ENCODE measurements at regions not wholly inside any gene's neighbourhood (a gene's known extent, or its start where the extent isn't known, plus 50 kb on each side); places are given as distances from the start of the nearest gene placed in this dataset.

DNA sequence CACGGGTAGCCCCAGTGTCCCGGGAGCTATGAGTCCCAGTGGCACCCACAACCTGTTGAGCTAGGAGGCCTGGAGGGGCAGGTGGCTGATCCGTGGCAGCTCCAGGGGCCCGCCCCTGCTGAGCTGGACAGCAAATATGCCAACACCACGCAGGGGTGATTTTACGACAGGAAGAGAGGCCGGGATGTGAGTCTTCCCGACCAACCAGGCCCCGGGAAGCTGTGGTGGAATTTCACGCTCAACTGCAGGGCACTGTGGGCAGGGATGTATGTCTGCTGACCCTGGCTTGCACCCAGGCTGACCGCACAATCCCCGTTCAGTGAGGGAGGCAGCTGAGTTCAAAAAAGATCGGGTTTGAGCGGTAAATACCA is 183.9 kb downstream of the ERMARD start:
- H3K9ac ChIP-seq (ENCODE audit: low read length in 2 of 2) = no peak overlapping the region
- no peak overlapping the region for H3K27ac ChIP-seq (ENCODE audit: low read length)
- H3K27me3 ChIP-seq (ENCODE audit: control insufficient read depth in 1 of 2, insufficient read depth in 2 of 2, low read length in 2 of 2) = peaks cover 4 to 6% of the 10 kb centered on the region in 2 donors
- no peaks in the 10 kb centered on the region for H3K9me3 ChIP-seq (ENCODE audit: control insufficient read depth in 2 of 2, low read length in 2 of 2)
- H3K4me3 ChIP-seq (ENCODE audit: low read length in 2 of 2) = no peak overlapping the region
- peaks cover 5% of the 10 kb centered on the region for H3K4me1 ChIP-seq (ENCODE audit: control insufficient read depth, insufficient read depth, low read length)
- H3K36me3 ChIP-seq (ENCODE audit: control insufficient read depth in 2 of 2, insufficient read depth in 2 of 2, low read length in 2 of 2) = no peaks in the 10 kb centered on the region

- H3K4me3 ChIP-seq (ENCODE audit: low read length in 2 of 2) = no peak overlapping the region
- H3K27ac ChIP-seq (ENCODE audit: low read length) = no peak overlapping the region
Measured at GRCh38 chr6:169934699-169935347, 183.4 kb downstream of the ERMARD start.

GRCh38 chr6:169933839-169934698 is 182.6 kb downstream of the ERMARD start:
- Histone ChIP-seq H3K27me3 (ENCODE audit: control insufficient read depth in 1 of 2, insufficient read depth in 2 of 2, low read length in 2 of 2) (peaks cover 4 to 6% of the 10 kb centered on the region in 2 donors), H3K9ac (ENCODE audit: low read length in 2 of 2) (no peak overlapping the region), H3K36me3 (ENCODE audit: control insufficient read depth in 2 of 2, insufficient read depth in 2 of 2, low read length in 2 of 2) (no peaks in the 10 kb centered on the region), H3K9me3 (ENCODE audit: control insufficient read depth in 2 of 2, low read length in 2 of 2) (peaks cover 0 to 6% of the 10 kb centered on the region in 2 donors), H3K27ac (ENCODE audit: low read length) (no peak overlapping the region), H3K4me3 (ENCODE audit: low read length in 2 of 2) (no peak overlapping the region), H3K4me1 (ENCODE audit: control insufficient read depth, insufficient read depth, low read length) (peaks cover 5% of the 10 kb centered on the region)

More at GRCh38 chr6:169934699-169935347, 183.4 kb downstream of the ERMARD start:
- Histone ChIP-seq H3K27me3 (ENCODE audit: control insufficient read depth in 1 of 2, insufficient read depth in 2 of 2, low read length in 2 of 2) (peaks cover 4 to 6% of the 10 kb centered on the region in 2 donors), H3K36me3 (ENCODE audit: control insufficient read depth in 2 of 2, insufficient read depth in 2 of 2, low read length in 2 of 2) (no peaks in the 10 kb centered on the region), H3K9me3 (ENCODE audit: control insufficient read depth in 2 of 2, low read length in 2 of 2) (no peaks in the 10 kb centered on the region), H3K9ac (ENCODE audit: low read length in 2 of 2) (no peak overlapping the region), H3K4me1 (ENCODE audit: control insufficient read depth, insufficient read depth, low read length) (peaks cover 5% of the 10 kb centered on the region)

DNA sequence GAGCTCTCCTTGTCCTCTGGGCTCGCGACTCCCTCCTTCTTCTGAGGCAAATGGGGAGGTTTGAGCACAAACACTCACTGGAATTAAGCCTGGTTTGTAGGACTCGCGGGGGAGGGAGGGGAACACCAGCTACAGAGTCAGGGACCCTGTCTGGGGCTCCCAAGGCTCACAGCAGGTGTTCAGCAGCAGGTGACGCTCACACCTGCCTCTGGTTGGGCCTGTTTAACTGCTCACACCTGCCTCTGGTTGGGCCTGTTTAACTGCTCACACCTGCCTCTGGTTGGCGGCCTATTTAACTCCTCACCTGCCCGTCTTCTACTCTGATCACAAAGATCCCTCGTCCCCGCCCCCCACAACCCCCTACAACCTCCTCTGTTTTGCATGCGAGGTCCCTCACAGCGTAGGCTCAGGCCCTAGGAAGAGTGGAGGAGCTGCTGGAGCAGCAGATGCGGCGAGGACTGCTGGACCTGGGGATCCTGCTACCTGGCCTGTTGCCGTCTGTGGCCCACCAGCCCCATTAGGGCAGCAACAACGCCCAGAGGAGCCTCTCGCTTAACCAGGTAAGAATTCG is 181.9 kb downstream of the ERMARD start:
- H3K9me3 ChIP-seq (ENCODE audit: control insufficient read depth in 2 of 2, low read length in 2 of 2) = peaks cover 0 to 6% of the 10 kb centered on the region in 2 donors
- H3K4me1 ChIP-seq (ENCODE audit: control insufficient read depth, insufficient read depth, low read length) = peaks cover 5% of the 10 kb centered on the region
- no peak overlapping the region for H3K27ac ChIP-seq (ENCODE audit: low read length)
- H3K27me3 ChIP-seq (ENCODE audit: control insufficient read depth in 1 of 2, insufficient read depth in 2 of 2, low read length in 2 of 2) = peaks cover 1 to 6% of the 10 kb centered on the region in 2 donors
- no peak overlapping the region for H3K4me3 ChIP-seq (ENCODE audit: low read length in 2 of 2)
- H3K9ac ChIP-seq (ENCODE audit: low read length in 2 of 2) = no peak overlapping the region
- no peaks in the 10 kb centered on the region for H3K36me3 ChIP-seq (ENCODE audit: control insufficient read depth in 2 of 2, insufficient read depth in 2 of 2, low read length in 2 of 2)

GRCh38 chr6:169932491-169932890 is 181.1 kb downstream of the ERMARD start:
- H3K36me3 ChIP-seq (ENCODE audit: control insufficient read depth in 2 of 2, insufficient read depth in 2 of 2, low read length in 2 of 2) = no peaks in the 10 kb centered on the region
- peaks cover 0 to 6% of the 10 kb centered on the region in 2 donors for H3K9me3 ChIP-seq (ENCODE audit: control insufficient read depth in 2 of 2, low read length in 2 of 2)
- H3K4me3 ChIP-seq (ENCODE audit: low read length in 2 of 2) = no peak overlapping the region
- H3K27me3 ChIP-seq (ENCODE audit: control insufficient read depth in 1 of 2, insufficient read depth in 2 of 2, low read length in 2 of 2) = peaks cover 0 to 4% of the 10 kb centered on the region in 2 donors
- peaks cover 5% of the 10 kb centered on the region for H3K4me1 ChIP-seq (ENCODE audit: control insufficient read depth, insufficient read depth, low read length)
- no peak overlapping the region for H3K27ac ChIP-seq (ENCODE audit: low read length)
- no peak overlapping the region for H3K9ac ChIP-seq (ENCODE audit: low read length in 2 of 2)

DNA sequence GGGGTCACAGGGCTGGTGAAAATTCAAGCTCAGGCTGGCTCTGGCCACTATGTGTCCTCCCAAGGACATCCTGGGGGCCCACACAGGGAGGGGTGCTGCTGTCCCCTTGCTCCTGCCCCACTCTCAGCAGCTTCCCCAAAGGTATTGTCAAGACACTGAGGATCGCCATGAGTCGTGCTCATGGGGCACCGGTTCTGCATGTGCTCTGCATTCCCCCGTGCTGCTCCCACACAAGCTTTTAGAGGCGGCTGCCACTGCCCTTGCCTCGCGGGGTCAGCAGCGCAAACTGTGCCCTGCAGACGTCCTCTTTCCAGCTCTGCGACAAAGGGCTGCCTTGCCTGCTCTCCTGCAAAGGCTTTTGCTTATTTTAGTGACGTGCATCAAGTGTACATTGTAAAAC is 179.8 kb downstream of the ERMARD start:
- no peak overlapping the region for H3K27ac ChIP-seq (ENCODE audit: low read length)
- H3K36me3 ChIP-seq (ENCODE audit: control insufficient read depth in 2 of 2, insufficient read depth in 2 of 2, low read length in 2 of 2) = no peaks in the 10 kb centered on the region
- no peaks in the 10 kb centered on the region for H3K27me3 ChIP-seq (ENCODE audit: control insufficient read depth in 1 of 2, insufficient read depth in 2 of 2, low read length in 2 of 2)
- H3K4me3 ChIP-seq (ENCODE audit: low read length in 2 of 2) = no peak overlapping the region
- H3K9me3 ChIP-seq (ENCODE audit: control insufficient read depth in 2 of 2, low read length in 2 of 2) = peaks cover 0 to 6% of the 10 kb centered on the region in 2 donors
- peaks cover 5% of the 10 kb centered on the region for H3K4me1 ChIP-seq (ENCODE audit: control insufficient read depth, insufficient read depth, low read length)
- H3K9ac ChIP-seq (ENCODE audit: low read length in 2 of 2) = no peak overlapping the region

- peaks cover 5% of the 10 kb centered on the region for H3K4me1 ChIP-seq (ENCODE audit: control insufficient read depth, insufficient read depth, low read length)
- peaks cover 0 to 6% of the 10 kb centered on the region in 2 donors for H3K9me3 ChIP-seq (ENCODE audit: control insufficient read depth in 2 of 2, low read length in 2 of 2)
- H3K27me3 ChIP-seq (ENCODE audit: control insufficient read depth in 1 of 2, insufficient read depth in 2 of 2, low read length in 2 of 2) = no peaks in the 10 kb centered on the region
- no peak overlapping the region for H3K9ac ChIP-seq (ENCODE audit: low read length in 2 of 2)
- H3K27ac ChIP-seq (ENCODE audit: low read length) = no peak overlapping the region
- H3K36me3 ChIP-seq (ENCODE audit: control insufficient read depth in 2 of 2, insufficient read depth in 2 of 2, low read length in 2 of 2) = no peaks in the 10 kb centered on the region
- H3K4me3 ChIP-seq (ENCODE audit: low read length in 2 of 2) = no peak overlapping the region
Measured at GRCh38 chr6:169930799-169931198, 179.4 kb downstream of the ERMARD start.

GRCh38 chr6:169927711-169928110 is 176.3 kb downstream of the ERMARD start:
- Histone ChIP-seq H3K9ac (ENCODE audit: low read length in 2 of 2) (no peak overlapping the region), H3K36me3 (ENCODE audit: control insufficient read depth in 2 of 2, insufficient read depth in 2 of 2, low read length in 2 of 2) (no peaks in the 10 kb centered on the region), H3K9me3 (ENCODE audit: control insufficient read depth in 2 of 2, low read length in 2 of 2) (peaks cover 0 to 6% of the 10 kb centered on the region in 2 donors), H3K27ac (ENCODE audit: low read length) (no peak overlapping the region), H3K4me3 (ENCODE audit: low read length in 2 of 2) (no peak overlapping the region), H3K27me3 (ENCODE audit: control insufficient read depth in 1 of 2, insufficient read depth in 2 of 2, low read length in 2 of 2) (peaks cover 0 to 4% of the 10 kb centered on the region in 2 donors), H3K4me1 (ENCODE audit: control insufficient read depth, insufficient read depth, low read length) (no peaks in the 10 kb centered on the region)

- H3K36me3 ChIP-seq (ENCODE audit: control insufficient read depth in 2 of 2, insufficient read depth in 2 of 2, low read length in 2 of 2) = no peaks in the 10 kb centered on the region
- peaks cover 0 to 6% of the 10 kb centered on the region in 2 donors for H3K27me3 ChIP-seq (ENCODE audit: control insufficient read depth in 1 of 2, insufficient read depth in 2 of 2, low read length in 2 of 2)
- no peak overlapping the region for H3K27ac ChIP-seq (ENCODE audit: low read length)
- no peak overlapping the region for H3K4me3 ChIP-seq (ENCODE audit: low read length in 2 of 2)
- H3K9me3 ChIP-seq (ENCODE audit: control insufficient read depth in 2 of 2, low read length in 2 of 2) = peaks cover 0 to 6% of the 10 kb centered on the region in 2 donors
- H3K9ac ChIP-seq (ENCODE audit: low read length in 2 of 2) = no peak overlapping the region
- no peaks in the 10 kb centered on the region for H3K4me1 ChIP-seq (ENCODE audit: control insufficient read depth, insufficient read depth, low read length)
Measured at GRCh38 chr6:169926617-169927417, 175.4 kb downstream of the ERMARD start.
